Central memory CD8-positive, alpha-beta T cell (primary cell): ENCODE measurements at regions not wholly inside any gene's neighbourhood (a gene's known extent, or its start where the extent isn't known, plus 50 kb on each side); places are given as distances from the start of the nearest gene placed in this dataset.
"Not testable (repeated sequence)": the region's sequence is repeated elsewhere in the genome, so short reads cannot be mapped to it uniquely, and the experiment has no call there.

Experiments
- ATAC-seq: fragments of 150-1000 bp; cut with Tn5 transposase; replicated peaks from 2 replicates; pipeline ENCODE4 v1.10.0; 2022; ENCODE audit warnings: mild to moderate bottlenecking, moderate FRiP score, moderate number of reproducible peaks; ENCODE audit not compliant: poor library complexity, severe bottlenecking; ENCODE audit errors: extremely low read depth
- DNase-seq, 2 donors: peaks; one replicate each; pipeline ENCODE4 v3.0.0; 2021; ENCODE audit warnings: low spot score in 2 of 2
- H3K27ac Mint-ChIP-seq: one replicate; pipeline ENCODE4 v1.8.0; 2022; ENCODE audit warnings: low read depth, mild to moderate bottlenecking, moderate library complexity, mixed read lengths
- H3K27me3 Mint-ChIP-seq: one replicate; pipeline ENCODE4 v1.8.0; 2022; ENCODE audit warnings: mixed read lengths
- H3K36me3 Mint-ChIP-seq: one replicate; pipeline ENCODE4 v1.8.0; 2022; ENCODE audit warnings: mild to moderate bottlenecking, moderate library complexity, mixed read lengths; ENCODE audit not compliant: insufficient read depth
- H3K4me1 Mint-ChIP-seq: one replicate; pipeline ENCODE4 v1.8.0; 2022; ENCODE audit warnings: mixed read lengths
- H3K4me3 Mint-ChIP-seq: one replicate; pipeline ENCODE4 v1.8.0; 2022; ENCODE audit warnings: mild to moderate bottlenecking, moderate library complexity, mixed read lengths
- H3K9me3 Mint-ChIP-seq: one replicate; pipeline ENCODE4 v1.8.0; 2022; ENCODE audit warnings: mixed read lengths

GRCh38 chr2:62654876-62655359 is 50.6 kb upstream of the EHBP1 start:
- ATAC-seq (no peak), DNase-seq (no peak)
- no peaks in the 10 kb centered on the region for H3K4me1 Mint-ChIP-seq
- H3K36me3 Mint-ChIP-seq, result no peaks in the 10 kb centered on the region
- peaks cover 7% of the 10 kb centered on the region for H3K9me3 Mint-ChIP-seq
- no peak overlapping the region for H3K27ac Mint-ChIP-seq
- peaks cover 20% of the 10 kb centered on the region for H3K27me3 Mint-ChIP-seq
- H3K4me3 Mint-ChIP-seq, result no peak overlapping the region

GRCh38 chr2:62654423-62654791 is 51.1 kb upstream of the EHBP1 start:
- Mint-ChIP-seq H3K36me3 (no peaks in the 10 kb centered on the region), H3K27ac (no peak overlapping the region), H3K4me1 (no peaks in the 10 kb centered on the region), H3K4me3 (no peak overlapping the region), H3K27me3 (peaks cover 23% of the 10 kb centered on the region), H3K9me3 (peaks cover 8% of the 10 kb centered on the region)
- no peak for DNase-seq
- no peak for ATAC-seq

GRCh38 chr2:62653582-62654422 is 51.7 kb upstream of the EHBP1 start:
- Mint-ChIP-seq H3K27me3 (peaks cover 26% of the 10 kb centered on the region), H3K4me1 (no peaks in the 10 kb centered on the region), H3K4me3 (no peak overlapping the region), H3K36me3 (no peaks in the 10 kb centered on the region), H3K9me3 (peaks cover 8% of the 10 kb centered on the region), H3K27ac (no peak overlapping the region)
- DNase-seq (no peak), ATAC-seq (no peak)

GRCh38 chr2:62649087-62649486 is 56.4 kb upstream of the EHBP1 start:
- peaks cover 32% of the 10 kb centered on the region for H3K27me3 Mint-ChIP-seq
- not testable (repeated sequence) for H3K4me1 Mint-ChIP-seq, DNase-seq, H3K36me3 Mint-ChIP-seq, H3K27ac Mint-ChIP-seq, ATAC-seq, H3K4me3 Mint-ChIP-seq, H3K9me3 Mint-ChIP-seq

GRCh38 chr2:62643100-62643471 is 62.4 kb upstream of the EHBP1 start:
- ATAC-seq (no peak), DNase-seq (no peak)
- Mint-ChIP-seq H3K36me3 (no peaks in the 10 kb centered on the region), H3K9me3 (no peaks in the 10 kb centered on the region), H3K4me1 (no peaks in the 10 kb centered on the region), H3K4me3 (no peak overlapping the region), H3K27me3 (no peaks in the 10 kb centered on the region), H3K27ac (no peak overlapping the region)

- Mint-ChIP-seq H3K9me3 (no peaks in the 10 kb centered on the region), H3K27me3 (peaks cover 3% of the 10 kb centered on the region), H3K27ac (no peak overlapping the region), H3K4me3 (no peak overlapping the region), H3K4me1 (no peaks in the 10 kb centered on the region), H3K36me3 (no peaks in the 10 kb centered on the region)
- DNase-seq (no peak), ATAC-seq (no peak)
Measured at GRCh38 chr2:62642429-62643099, 62.9 kb upstream of the EHBP1 start.

- Mint-ChIP-seq H3K4me3 (no peak overlapping the region), H3K36me3 (no peaks in the 10 kb centered on the region), H3K27ac (no peak overlapping the region), H3K27me3 (peaks cover 9% of the 10 kb centered on the region), H3K4me1 (no peaks in the 10 kb centered on the region), H3K9me3 (no peaks in the 10 kb centered on the region)
- ATAC-seq, result no peak
- DNase-seq, result no peak
Measured at GRCh38 chr2:62641936-62642335, 63.6 kb upstream of the EHBP1 start.

GRCh38 chr2:62641410-62641843 is 64.1 kb upstream of the EHBP1 start:
- Mint-ChIP-seq H3K4me3 (no peak overlapping the region), H3K36me3 (no peaks in the 10 kb centered on the region), H3K27me3 (peaks cover 14% of the 10 kb centered on the region), H3K4me1 (no peaks in the 10 kb centered on the region), H3K9me3 (peaks cover under 1% of the 10 kb centered on the region), H3K27ac (no peak overlapping the region)
- ATAC-seq (no peak), DNase-seq (no peak)

GRCh38 chr2:62631160-62632085 is 74.1 kb upstream of the EHBP1 start:
- no peak for DNase-seq
- Mint-ChIP-seq H3K27ac (no peak overlapping the region), H3K36me3 (peaks cover 2% of the 10 kb centered on the region), H3K4me3 (no peak overlapping the region), H3K9me3 (peaks cover 5% of the 10 kb centered on the region), H3K4me1 (no peaks in the 10 kb centered on the region), H3K27me3 (peaks cover 55% of the 10 kb centered on the region)
- ATAC-seq, result no peak

GRCh38 chr2:62630206-62630605 is 75.3 kb upstream of the EHBP1 start:
- not testable (repeated sequence) for H3K36me3 Mint-ChIP-seq, H3K27ac Mint-ChIP-seq, ATAC-seq, H3K4me3 Mint-ChIP-seq, H3K4me1 Mint-ChIP-seq, H3K9me3 Mint-ChIP-seq, DNase-seq
- H3K27me3 Mint-ChIP-seq, result peaks cover 54% of the 10 kb centered on the region

- not testable (repeated sequence) for H3K4me3 Mint-ChIP-seq, H3K4me1 Mint-ChIP-seq, ATAC-seq, H3K9me3 Mint-ChIP-seq, H3K36me3 Mint-ChIP-seq, DNase-seq, H3K27ac Mint-ChIP-seq
- H3K27me3 Mint-ChIP-seq, result peaks cover 45% of the 10 kb centered on the region
Measured at GRCh38 chr2:62629310-62629709, 76.2 kb upstream of the EHBP1 start.

GRCh38 chr2:62627667-62628066 is 77.8 kb upstream of the EHBP1 start:
- Mint-ChIP-seq H3K4me1 (no peaks in the 10 kb centered on the region), H3K36me3 (peaks cover 2% of the 10 kb centered on the region), H3K9me3 (no peaks in the 10 kb centered on the region), H3K27ac (no peak overlapping the region), H3K27me3 (peaks cover 36% of the 10 kb centered on the region), H3K4me3 (no peak overlapping the region)
- DNase-seq (no peak), ATAC-seq (no peak)
